ENCODE measurements at regions not wholly inside any gene's neighbourhood (a gene's known extent, or its start where the extent isn't known, plus 50 kb on each side); places are given as distances from the start of the nearest gene placed in this dataset.
A peak's percentile ranks its signal among the peaks of the same experiment; 100 is the strongest.

- no peaks in the 10 kb centered on the region for H3K36me3 ChIP-seq (ENCODE audit: control insufficient read depth in 4 of 4, insufficient read depth in 3 of 4, low read depth in 1 of 4, low read length in 3 of 4)
- H3K9ac ChIP-seq (ENCODE audit: low read depth in 1 of 2, low read length in 2 of 2): no peak overlapping the region
- no peak for TF ChIP-seq REST (IDR thresholded peaks at IDR 0.05)
- no peak for TF ChIP-seq RXRA (IDR thresholded peaks at IDR 0.05)
- TF ChIP-seq TAF1 (conservative IDR thresholded peaks at IDR 0.05): no peak
- no peak for TF ChIP-seq ZBTB33 (IDR thresholded peaks at IDR 0.05)
- TF ChIP-seq FOXA2 (IDR thresholded peaks at IDR 0.05): no peak
- TF ChIP-seq MAX (IDR thresholded peaks at IDR 0.05): no peak
- TF ChIP-seq RAD21 (IDR thresholded peaks at IDR 0.05): no peak
- no peak for TF ChIP-seq GABPA (IDR thresholded peaks at IDR 0.05 in 1 of 2, conservative IDR thresholded peaks at IDR 0.05 in 1 of 2)
- TF ChIP-seq FOXA1 (IDR thresholded peaks at IDR 0.05): no peak
- no peak for TF ChIP-seq YY1 (IDR thresholded peaks at IDR 0.05)
- TF ChIP-seq EGR1 (IDR thresholded peaks at IDR 0.05; ENCODE audit: low read depth in 2 of 2): no peak
- no peak for TF ChIP-seq JUND (IDR thresholded peaks at IDR 0.05)
- TF ChIP-seq, protein P1, sequence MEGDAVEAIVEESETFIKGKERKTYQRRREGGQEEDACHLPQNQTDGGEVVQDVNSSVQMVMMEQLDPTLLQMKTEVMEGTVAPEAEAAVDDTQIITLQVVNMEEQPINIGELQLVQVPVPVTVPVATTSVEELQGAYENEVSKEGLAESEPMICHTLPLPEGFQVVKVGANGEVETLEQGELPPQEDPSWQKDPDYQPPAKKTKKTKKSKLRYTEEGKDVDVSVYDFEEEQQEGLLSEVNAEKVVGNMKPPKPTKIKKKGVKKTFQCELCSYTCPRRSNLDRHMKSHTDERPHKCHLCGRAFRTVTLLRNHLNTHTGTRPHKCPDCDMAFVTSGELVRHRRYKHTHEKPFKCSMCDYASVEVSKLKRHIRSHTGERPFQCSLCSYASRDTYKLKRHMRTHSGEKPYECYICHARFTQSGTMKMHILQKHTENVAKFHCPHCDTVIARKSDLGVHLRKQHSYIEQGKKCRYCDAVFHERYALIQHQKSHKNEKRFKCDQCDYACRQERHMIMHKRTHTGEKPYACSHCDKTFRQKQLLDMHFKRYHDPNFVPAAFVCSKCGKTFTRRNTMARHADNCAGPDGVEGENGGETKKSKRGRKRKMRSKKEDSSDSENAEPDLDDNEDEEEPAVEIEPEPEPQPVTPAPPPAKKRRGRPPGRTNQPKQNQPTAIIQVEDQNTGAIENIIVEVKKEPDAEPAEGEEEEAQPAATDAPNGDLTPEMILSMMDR (IDR thresholded peaks at IDR 0.05; ENCODE audit: low read depth, low read length, missing input control): no peak
- TF ChIP-seq NR2F2 (IDR thresholded peaks at IDR 0.05): no peak
- H3K9me3 ChIP-seq (ENCODE audit: control insufficient read depth in 4 of 4, low read length in 3 of 4): no peaks in the 10 kb centered on the region
- no peak overlapping the region for H3K4me3 ChIP-seq (ENCODE audit: low read depth in 1 of 3, low read length in 3 of 3)
- no peak for DNase-seq (ENCODE audit: low spot score)
- H3K4me1 ChIP-seq (ENCODE audit: control insufficient read depth in 4 of 4, insufficient read depth in 4 of 4, low read length in 3 of 4): peaks cover 0 to 5% (median 1%) of the 10 kb centered on the region in 4 donors
- H3K27me3 ChIP-seq (ENCODE audit: control insufficient read depth in 4 of 4, insufficient read depth in 4 of 4, low read length in 3 of 4): no peaks in the 10 kb centered on the region
- no peak overlapping the region for H3K27ac ChIP-seq (ENCODE audit: low read depth in 1 of 2, low read length in 2 of 2)
These were observed 167.1 kb downstream of the DHX15 start for GRCh38 chr4:24417206-24417605.

DNA sequence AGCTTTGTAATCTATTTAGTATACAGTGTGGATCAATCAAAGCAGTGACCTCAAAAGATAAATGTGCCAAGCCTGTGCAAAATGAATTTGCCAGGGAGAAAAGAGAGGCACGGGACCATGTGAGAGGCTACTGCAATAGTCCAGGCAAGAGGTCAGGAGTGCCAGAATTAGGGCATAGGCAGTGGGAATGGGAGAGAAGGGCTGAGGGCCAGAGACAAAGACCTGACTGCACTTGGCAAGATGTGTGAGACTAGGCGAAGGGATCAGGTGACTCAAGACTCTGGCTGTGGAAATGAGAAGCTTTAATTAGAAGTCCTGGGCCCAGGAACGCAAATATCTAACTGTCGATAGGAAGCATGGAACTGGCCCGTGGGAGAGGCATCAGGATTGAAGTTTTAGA, 168.1 kb downstream of the DHX15 start:
- Histone ChIP-seq H3K9ac (ENCODE audit: low read depth in 1 of 2, low read length in 2 of 2) (no peak overlapping the region), H3K27me3 (ENCODE audit: control insufficient read depth in 4 of 4, insufficient read depth in 4 of 4, low read length in 3 of 4) (no peaks in the 10 kb centered on the region), H3K4me1 (ENCODE audit: control insufficient read depth in 4 of 4, insufficient read depth in 4 of 4, low read length in 3 of 4) (peaks cover 0 to 5% (median 1%) of the 10 kb centered on the region in 4 donors), H3K4me3 (ENCODE audit: low read depth in 1 of 3, low read length in 3 of 3) (no peak overlapping the region), H3K27ac (ENCODE audit: low read depth in 1 of 2, low read length in 2 of 2) (no peak overlapping the region), H3K9me3 (ENCODE audit: control insufficient read depth in 4 of 4, low read length in 3 of 4) (no peaks in the 10 kb centered on the region), H3K36me3 (ENCODE audit: control insufficient read depth in 4 of 4, insufficient read depth in 3 of 4, low read depth in 1 of 4, low read length in 3 of 4) (no peaks in the 10 kb centered on the region)
- DNase-seq (ENCODE audit: low spot score): no peak
- TF ChIP-seq ZBTB33 (IDR thresholded peaks at IDR 0.05) (no peak), RXRA (IDR thresholded peaks at IDR 0.05) (peak; percentile 28 to 30), HNF4A (conservative IDR thresholded peaks at IDR 0.05) (peak; percentile 32 to 38), RAD21 (IDR thresholded peaks at IDR 0.05) (no peak), SP1 (IDR thresholded peaks at IDR 0.05) (peak; percentile 18), HNF4G (IDR thresholded peaks at IDR 0.05) (no peak)
- WGBS: 81% methylated on average over 5 of the region's 5 CpGs
